ENCODE measurements at regions not wholly inside any gene's neighbourhood (a gene's known extent, or its start where the extent isn't known, plus 50 kb on each side); places are given as distances from the start of the nearest gene placed in this dataset.

- H3K27me3 ChIP-seq (ENCODE audit: control insufficient read depth, insufficient read depth, low read length) = no peaks in the 10 kb centered on the region
- H3K4me3 ChIP-seq (ENCODE audit: insufficient read depth, low read depth, low read length) = no peak overlapping the region
- no peak overlapping the region for H3K23ac ChIP-seq (ENCODE audit: low read depth, low read length)
- H3K56ac ChIP-seq (ENCODE audit: extremely low read depth, insufficient read depth, low read length) = no peak overlapping the region
- H3K9me1 ChIP-seq (ENCODE audit: insufficient read depth, low read length) = no peaks in the 10 kb centered on the region
- BruUV-seq (replicated peaks) = no TSS peak
- DNase-seq (no peak), ATAC-seq (ENCODE audit: low read depth) (no peak)
- H3K18ac ChIP-seq (ENCODE audit: low read depth, low read length) = no peak overlapping the region
- H4K20me1 ChIP-seq (ENCODE audit: insufficient read depth, low read length) = no peaks in the 10 kb centered on the region
- CTCF ChIA-PET = no interaction called here
- no peak overlapping the region for H4K91ac ChIP-seq (ENCODE audit: insufficient read depth, low read depth, low read length)
- H3K4me2 ChIP-seq (ENCODE audit: low read depth, low read length) = no peak overlapping the region
- H3K9me3 ChIP-seq (ENCODE audit: control insufficient read depth, insufficient read depth, low read length) = peaks cover 38% of the 10 kb centered on the region
- H3K9ac ChIP-seq (ENCODE audit: low read depth, low read length) = no peak overlapping the region
- no peak overlapping the region for H2AK9ac ChIP-seq (replicated peaks; ENCODE audit: low read depth, low read length, poor library complexity)
- no peaks in the 10 kb centered on the region for H3K79me1 ChIP-seq (ENCODE audit: low read depth in 1 of 2, low read length in 2 of 2)
- no peak overlapping the region for H2BK20ac ChIP-seq (ENCODE audit: low read depth, low read length)
- H3K4ac ChIP-seq (ENCODE audit: low read depth, low read length) = no peak overlapping the region
- H2BK5ac ChIP-seq (ENCODE audit: low read depth, low read length, poor library complexity, severe bottlenecking) = no peak overlapping the region
- H3K27ac ChIP-seq (ENCODE audit: insufficient read depth, low read length) = no peak overlapping the region
- 80% methylated on average over 16 of the region's 24 CpGs; no CpG with 5 or more reads in 1 of the 2 experiments for WGBS, 2 experiments (ENCODE audit: extremely low coverage in 2 of 2, insufficient read length in 1 of 2)
- dilution Hi-C loops (cut with HindIII; ENCODE audit: low sequenced_read_pairs, unreplicated experiment) (no loop called here), in situ Hi-C loops (cut with MboI; ENCODE audit: low sequenced_read_pairs) (no loop called here), intact Hi-C loops (cut with micrococcal nuclease) (no loop called here)
- H3K36me3 ChIP-seq (ENCODE audit: control insufficient read depth, insufficient read depth, low read length) = no peaks in the 10 kb centered on the region
- no peak overlapping the region for H2BK120ac ChIP-seq (ENCODE audit: low read depth, low read length)
- H2BK15ac ChIP-seq (ENCODE audit: low read depth, low read length) = no peak overlapping the region
- H3K4me1 ChIP-seq (ENCODE audit: control insufficient read depth, insufficient read depth, low read length) = no peaks in the 10 kb centered on the region
- TF ChIP-seq MAFK (IDR thresholded peaks at IDR 0.05; ENCODE audit: low read depth, low read length) = no peak
- no peak overlapping the region for H3K14ac ChIP-seq (replicated peaks; ENCODE audit: low read depth, low read length)
- POLR2A ChIA-PET (ENCODE audit: unreplicated experiment) = no interaction called here
- H2AK5ac ChIP-seq (ENCODE audit: low read depth, low read length) = no peak overlapping the region
- no peak overlapping the region for H4K8ac ChIP-seq (ENCODE audit: low read depth in 2 of 2, low read length in 2 of 2)
- H4K5ac ChIP-seq (ENCODE audit: low read depth, low read length) = no peak overlapping the region
- no peak overlapping the region for H2AFZ ChIP-seq (replicated peaks; ENCODE audit: low read length, poor library complexity)
These were observed 216.7 kb upstream of the SFSWAP start for GRCh38 chr12:131494216-131494615.

Measured in IMR-90 (cell line).